Parathyroid adenoma (tissue), 2 donors: ENCODE measurements at regions not wholly inside any gene's neighbourhood (a gene's known extent, or its start where the extent isn't known, plus 50 kb on each side); places are given as distances from the start of the nearest gene placed in this dataset.

Experiments used
- H2AFZ ChIP-seq: fragments of 300-600 bp; sonication (generic); one replicate; pipeline ENCODE4 v1.7.0; 2017; ENCODE audit warnings: antibody characterized with exemption, mild to moderate bottlenecking
- H3K27ac ChIP-seq: fragments of 300-600 bp; sonication (generic); one replicate; pipeline ENCODE4 v1.7.0; 2017
- H3K27me3 ChIP-seq: fragments of 300-600 bp; sonication (generic); one replicate; pipeline ENCODE4 v1.7.0; 2017; ENCODE audit warnings: low read length; ENCODE audit not compliant: control insufficient read depth, insufficient read depth
- H3K36me3 ChIP-seq: fragments of 300-600 bp; sonication (generic); one replicate; pipeline ENCODE4 v1.7.0; 2017; ENCODE audit warnings: low read length; ENCODE audit not compliant: control insufficient read depth, insufficient read depth
- H3K4me1 ChIP-seq: fragments of 300-600 bp; sonication (generic); one replicate; pipeline ENCODE4 v1.7.0; 2017; ENCODE audit warnings: control low read depth
- H3K4me2 ChIP-seq: fragments of 300-600 bp; sonication (generic); one replicate; pipeline ENCODE4 v1.7.0; 2017; ENCODE audit warnings: low read length
- H3K4me3 ChIP-seq: fragments of 300-600 bp; sonication (generic); one replicate; pipeline ENCODE4 v1.7.0; 2017; ENCODE audit warnings: low read depth, low read length
- H3K79me2 ChIP-seq: fragments of 300-600 bp; sonication (generic); one replicate; pipeline ENCODE4 v1.7.0; 2017; ENCODE audit warnings: control low read depth
- H3K9ac ChIP-seq: fragments of 300-600 bp; sonication (generic); one replicate; pipeline ENCODE4 v1.7.0; 2017; ENCODE audit warnings: mild to moderate bottlenecking
- H3K9me3 ChIP-seq: fragments of 300-600 bp; sonication (generic); one replicate; pipeline ENCODE4 v1.7.0; 2017; ENCODE audit warnings: low read length; ENCODE audit not compliant: control insufficient read depth
- TF ChIP-seq, protein P1 (sequence below): fragments of 300-600 bp; sonication (generic); IDR thresholded peaks from one replicate; pipeline ENCODE4 v1.7.0; 2017; ENCODE audit warnings: antibody characterized with exemption, mild to moderate bottlenecking
- donor health status: primary hyperparathyroidism.

DNA sequence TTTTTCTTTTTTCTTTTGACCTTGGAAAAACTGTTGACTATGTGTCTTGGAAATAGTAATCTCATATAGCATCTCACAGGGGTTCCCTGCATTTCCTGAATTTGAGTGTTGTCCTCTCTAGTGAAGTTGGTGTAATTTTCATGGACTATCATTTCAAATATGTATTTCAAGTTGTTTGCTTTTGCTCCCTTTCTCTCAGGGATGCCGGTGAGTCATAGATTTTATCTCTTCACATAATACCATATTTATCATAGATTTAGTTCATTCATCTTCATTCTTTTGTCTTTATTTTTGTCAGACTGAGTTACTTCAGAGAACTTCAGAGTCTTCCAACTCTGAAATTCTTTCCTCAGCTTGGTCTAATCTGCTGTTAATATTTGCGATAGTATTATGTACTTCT lies 1320.6 kb downstream of the LRFN5 start:
- Histone ChIP-seq H3K4me3 (no peak overlapping the region), H3K4me1 (no peaks in the 10 kb centered on the region), H3K9ac (no peak overlapping the region), H3K27me3 (no peaks in the 10 kb centered on the region), H3K4me2 (no peak overlapping the region), H2AFZ (no peak overlapping the region), H3K27ac (no peak overlapping the region), H3K9me3 (no peaks in the 10 kb centered on the region), H3K36me3 (no peaks in the 10 kb centered on the region), H3K79me2 (no peaks in the 10 kb centered on the region)
- TF ChIP-seq, protein P1, sequence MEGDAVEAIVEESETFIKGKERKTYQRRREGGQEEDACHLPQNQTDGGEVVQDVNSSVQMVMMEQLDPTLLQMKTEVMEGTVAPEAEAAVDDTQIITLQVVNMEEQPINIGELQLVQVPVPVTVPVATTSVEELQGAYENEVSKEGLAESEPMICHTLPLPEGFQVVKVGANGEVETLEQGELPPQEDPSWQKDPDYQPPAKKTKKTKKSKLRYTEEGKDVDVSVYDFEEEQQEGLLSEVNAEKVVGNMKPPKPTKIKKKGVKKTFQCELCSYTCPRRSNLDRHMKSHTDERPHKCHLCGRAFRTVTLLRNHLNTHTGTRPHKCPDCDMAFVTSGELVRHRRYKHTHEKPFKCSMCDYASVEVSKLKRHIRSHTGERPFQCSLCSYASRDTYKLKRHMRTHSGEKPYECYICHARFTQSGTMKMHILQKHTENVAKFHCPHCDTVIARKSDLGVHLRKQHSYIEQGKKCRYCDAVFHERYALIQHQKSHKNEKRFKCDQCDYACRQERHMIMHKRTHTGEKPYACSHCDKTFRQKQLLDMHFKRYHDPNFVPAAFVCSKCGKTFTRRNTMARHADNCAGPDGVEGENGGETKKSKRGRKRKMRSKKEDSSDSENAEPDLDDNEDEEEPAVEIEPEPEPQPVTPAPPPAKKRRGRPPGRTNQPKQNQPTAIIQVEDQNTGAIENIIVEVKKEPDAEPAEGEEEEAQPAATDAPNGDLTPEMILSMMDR, result no peak

DNA sequence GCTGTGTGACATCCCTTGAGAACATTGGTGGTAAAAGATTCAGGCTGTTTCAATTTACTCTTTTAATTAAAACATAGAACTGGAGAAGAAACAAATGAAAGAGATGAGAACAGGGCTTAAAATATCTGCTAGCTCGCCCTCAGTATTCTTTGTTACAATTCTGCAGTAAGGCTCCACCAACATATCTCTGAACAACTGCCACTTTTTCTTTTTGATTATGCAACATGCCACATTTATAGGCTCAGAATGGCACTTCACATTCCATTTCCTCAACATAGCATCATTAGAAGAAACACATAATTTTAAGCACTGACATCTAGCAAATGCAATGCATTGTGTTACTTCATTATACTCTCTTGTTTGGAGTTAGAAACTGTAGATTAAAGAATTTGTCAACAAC lies 1315.2 kb downstream of the LRFN5 start:
- TF ChIP-seq, protein P1, result no peak
- Histone ChIP-seq H3K9me3 (no peaks in the 10 kb centered on the region), H3K36me3 (no peaks in the 10 kb centered on the region), H3K4me2 (no peak overlapping the region), H2AFZ (no peak overlapping the region), H3K4me3 (no peak overlapping the region), H3K9ac (no peak overlapping the region), H3K27ac (no peak overlapping the region), H3K79me2 (no peaks in the 10 kb centered on the region), H3K27me3 (no peaks in the 10 kb centered on the region), H3K4me1 (no peaks in the 10 kb centered on the region)

DNA sequence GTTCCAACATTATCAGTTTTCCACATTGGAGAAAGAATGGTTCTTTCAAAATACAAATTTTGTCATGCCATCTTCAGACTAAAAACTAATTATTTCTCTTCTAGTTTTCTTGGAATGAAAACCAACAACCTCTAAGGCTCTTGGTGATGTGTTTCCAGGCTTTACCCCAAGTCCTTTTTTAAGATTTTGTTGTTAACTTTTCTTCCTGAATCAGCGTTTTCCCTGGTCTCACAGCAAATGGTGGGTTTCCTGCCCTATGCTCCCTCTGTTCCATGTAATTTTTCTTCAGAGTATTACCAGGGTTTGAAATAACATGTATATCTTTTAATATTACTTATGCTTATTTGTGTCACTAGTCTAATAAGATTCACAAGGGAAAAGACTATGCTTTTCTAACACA lies 1311.9 kb downstream of the LRFN5 start:
- Histone ChIP-seq H2AFZ (no peak overlapping the region), H3K27ac (no peak overlapping the region), H3K79me2 (no peaks in the 10 kb centered on the region), H3K36me3 (no peaks in the 10 kb centered on the region), H3K9me3 (no peaks in the 10 kb centered on the region), H3K27me3 (no peaks in the 10 kb centered on the region), H3K4me2 (no peak overlapping the region), H3K4me3 (no peak overlapping the region), H3K9ac (no peak overlapping the region), H3K4me1 (no peaks in the 10 kb centered on the region)
- TF ChIP-seq, protein P1, result no peak

DNA sequence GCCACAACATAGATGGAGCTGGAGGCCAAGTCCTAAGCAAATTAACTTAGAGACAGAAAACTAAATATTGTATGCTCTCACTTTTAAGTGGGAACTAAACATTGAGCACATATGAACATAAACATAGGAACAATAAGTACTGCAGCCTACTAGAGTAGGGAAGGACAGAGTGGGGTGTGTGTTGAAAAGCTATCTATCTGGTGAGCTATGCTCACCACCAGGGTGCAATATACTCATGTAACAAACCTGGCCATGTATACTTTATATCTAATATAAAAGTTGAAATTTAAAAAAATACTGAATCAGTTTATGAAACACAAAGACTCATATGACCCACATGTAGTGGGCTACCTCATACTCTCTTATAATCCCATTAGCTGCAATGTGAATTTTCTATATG lies 1305.0 kb downstream of the LRFN5 start:
- no peak overlapping the region for H3K4me2 ChIP-seq
- H2AFZ ChIP-seq, result no peak overlapping the region
- H3K27ac ChIP-seq, result no peak overlapping the region
- no peaks in the 10 kb centered on the region for H3K36me3 ChIP-seq
- H3K4me3 ChIP-seq, result no peak overlapping the region
- TF ChIP-seq, protein P1, result no peak
- H3K9ac ChIP-seq, result no peak overlapping the region
- no peaks in the 10 kb centered on the region for H3K27me3 ChIP-seq
- H3K9me3 ChIP-seq, result no peaks in the 10 kb centered on the region
- no peaks in the 10 kb centered on the region for H3K4me1 ChIP-seq
- H3K79me2 ChIP-seq, result no peaks in the 10 kb centered on the region

DNA sequence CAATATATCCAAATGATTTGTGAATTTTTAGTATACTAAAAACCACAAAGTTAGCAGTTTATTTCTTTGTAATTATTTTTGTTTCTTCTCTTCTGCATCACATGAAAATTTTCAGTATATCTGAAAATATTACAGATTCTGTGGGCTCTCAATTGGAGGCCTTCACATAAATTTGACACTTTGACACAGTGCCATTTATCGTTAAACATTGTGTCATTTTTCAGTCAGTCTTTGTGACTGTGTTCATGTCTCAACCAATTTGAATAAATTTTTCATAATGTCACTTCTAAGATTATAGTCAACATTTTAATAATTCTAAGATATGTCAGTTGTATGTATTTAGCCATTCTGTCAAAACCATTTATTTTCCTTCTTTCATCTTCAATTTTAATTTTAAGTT lies 1303.0 kb downstream of the LRFN5 start:
- Histone ChIP-seq H3K9ac (no peak overlapping the region), H3K4me2 (no peak overlapping the region), H3K36me3 (no peaks in the 10 kb centered on the region), H3K4me1 (no peaks in the 10 kb centered on the region), H3K27me3 (no peaks in the 10 kb centered on the region), H3K4me3 (no peak overlapping the region), H3K9me3 (no peaks in the 10 kb centered on the region), H3K27ac (no peak overlapping the region), H2AFZ (no peak overlapping the region), H3K79me2 (no peaks in the 10 kb centered on the region)
- TF ChIP-seq, protein P1, result no peak
